ENCODE measurements at regions not wholly inside any gene's neighbourhood (a gene's known extent, or its start where the extent isn't known, plus 50 kb on each side); places are given as distances from the start of the nearest gene placed in this dataset.

DNA sequence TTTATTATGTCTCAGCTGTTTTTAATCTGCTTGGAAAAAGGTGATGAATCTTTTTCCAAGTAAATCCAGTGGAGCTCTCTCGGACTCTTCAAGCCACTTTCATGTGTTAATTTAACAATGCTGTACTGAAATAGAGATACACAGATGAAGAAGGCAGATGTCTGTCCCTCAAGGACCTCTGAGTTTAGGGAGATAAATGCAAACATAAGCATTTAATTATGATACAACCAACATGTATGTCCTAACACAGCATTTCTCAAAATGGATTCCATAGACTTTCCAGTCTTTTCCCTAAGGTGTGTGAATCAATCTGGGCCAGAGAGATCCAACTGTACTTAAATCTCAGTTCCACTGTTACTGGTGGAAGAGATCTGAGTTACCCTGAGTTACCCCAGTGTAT, 262.4 kb downstream of the RND3 start:
- no peaks in the 10 kb centered on the region for H3K36me3 ChIP-seq (ENCODE audit: control insufficient read depth in 2 of 2, extremely low read depth in 1 of 2, insufficient read depth in 2 of 2, low read length in 2 of 2)
- no peaks in the 10 kb centered on the region for H3K9me1 ChIP-seq (replicated peaks; ENCODE audit: control insufficient read depth, extremely low read depth, insufficient read depth, low read length)
- intact Hi-C loops (cut with micrococcal nuclease), result no loop called here
- no peak overlapping the region for H3K4me3 ChIP-seq (replicated peaks in 1 of 3; ENCODE audit: insufficient read depth in 1 of 3, low read depth in 1 of 3, low read length in 3 of 3)
- no peak overlapping the region for H3K4me2 ChIP-seq (ENCODE audit: insufficient read depth, low read length)
- H3K4me1 ChIP-seq (ENCODE audit: control insufficient read depth, extremely low read depth, insufficient read depth, low read length), result peaks cover 6% of the 10 kb centered on the region
- DNase-seq (ENCODE audit: low read depth, low spot score) (no peak), FAIRE-seq (no peak)
- no peak overlapping the region for H2AFZ ChIP-seq (ENCODE audit: low read depth, low read length)
- dilution Hi-C loops (cut with MboI; ENCODE audit: extremely low pct_ligation_motif_present, low sequenced_read_pairs), result no loop called here
- no peaks in the 10 kb centered on the region for H3K9me3 ChIP-seq (replicated peaks; ENCODE audit: control insufficient read depth, insufficient read depth, low read length)
- no peaks in the 10 kb centered on the region for H4K20me1 ChIP-seq (replicated peaks; ENCODE audit: control insufficient read depth, extremely low read depth, insufficient read depth, low read length)
- no TSS peak for BruUV-seq (replicated peaks)
- no peak overlapping the region for H3K27ac ChIP-seq (ENCODE audit: insufficient read depth, low read depth, low read length)
- H3K9ac ChIP-seq (replicated peaks; ENCODE audit: extremely low read depth, insufficient read depth, low read length), result no peak overlapping the region
- POLR2A ChIA-PET, result no interaction called here
- H3K79me2 ChIP-seq (ENCODE audit: control insufficient read depth, insufficient read depth, low read length), result no peaks in the 10 kb centered on the region
- CTCF ChIA-PET, result no interaction called here
- H3K27me3 ChIP-seq (ENCODE audit: control insufficient read depth in 2 of 2, insufficient read depth in 2 of 2, low read length in 2 of 2), result no peaks in the 10 kb centered on the region
- TF ChIP-seq EZH2 (IDR thresholded peaks at IDR 0.05; ENCODE audit: borderline replicate concordance, low read depth, low read length, severe bottlenecking), result no peak
- TF ChIP-seq POLR2A (IDR thresholded peaks at IDR 0.05; ENCODE audit: low read depth, low read length), result no peak

DNA sequence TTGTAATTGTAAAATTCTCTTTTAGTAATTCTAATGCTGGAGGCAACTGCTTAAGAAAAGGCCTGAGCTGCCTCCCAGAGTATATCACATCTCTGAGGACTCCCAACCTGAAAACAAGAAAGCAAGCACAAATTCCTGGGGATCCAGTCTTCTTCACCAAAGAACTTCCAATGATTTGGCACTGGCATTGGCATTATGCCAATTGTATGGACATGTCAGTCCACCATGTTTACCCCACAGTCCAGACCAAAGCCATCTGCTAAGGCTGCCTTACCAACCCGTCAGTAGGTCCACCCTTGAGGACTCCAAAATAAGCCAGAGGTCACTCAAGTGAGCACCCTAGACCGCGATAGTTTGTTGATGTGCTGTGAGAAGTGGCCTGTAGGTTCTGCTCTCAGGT, 263.1 kb downstream of the RND3 start:
- Histone ChIP-seq H2AFZ (ENCODE audit: low read depth, low read length) (no peak overlapping the region), H3K9me3 (replicated peaks; ENCODE audit: control insufficient read depth, insufficient read depth, low read length) (no peaks in the 10 kb centered on the region), H3K4me3 (replicated peaks in 1 of 3; ENCODE audit: insufficient read depth in 1 of 3, low read depth in 1 of 3, low read length in 3 of 3) (no peak overlapping the region), H3K9ac (replicated peaks; ENCODE audit: extremely low read depth, insufficient read depth, low read length) (no peak overlapping the region), H3K4me2 (ENCODE audit: insufficient read depth, low read length) (no peak overlapping the region), H3K4me1 (ENCODE audit: control insufficient read depth, extremely low read depth, insufficient read depth, low read length) (peaks cover 6% of the 10 kb centered on the region), H3K27ac (ENCODE audit: insufficient read depth, low read depth, low read length) (no peak overlapping the region), H4K20me1 (replicated peaks; ENCODE audit: control insufficient read depth, extremely low read depth, insufficient read depth, low read length) (no peaks in the 10 kb centered on the region), H3K27me3 (ENCODE audit: control insufficient read depth in 2 of 2, insufficient read depth in 2 of 2, low read length in 2 of 2) (no peaks in the 10 kb centered on the region), H3K79me2 (ENCODE audit: control insufficient read depth, insufficient read depth, low read length) (no peaks in the 10 kb centered on the region), H3K36me3 (ENCODE audit: control insufficient read depth in 2 of 2, extremely low read depth in 1 of 2, insufficient read depth in 2 of 2, low read length in 2 of 2) (no peaks in the 10 kb centered on the region), H3K9me1 (replicated peaks; ENCODE audit: control insufficient read depth, extremely low read depth, insufficient read depth, low read length) (no peaks in the 10 kb centered on the region)
- TF ChIP-seq JUN (IDR thresholded peaks at IDR 0.05; ENCODE audit: borderline replicate concordance, insufficient read depth, insufficient read length, low read depth) (no peak), GATA2 (IDR thresholded peaks at IDR 0.05; ENCODE audit: insufficient read depth, insufficient read length, low read depth, low read length) (no peak), POLR2A (IDR thresholded peaks at IDR 0.05; ENCODE audit: low read depth, low read length) (no peak), FOS (IDR thresholded peaks at IDR 0.05; ENCODE audit: borderline replicate concordance, insufficient read depth, low read length) (no peak), EZH2 (IDR thresholded peaks at IDR 0.05; ENCODE audit: borderline replicate concordance, low read depth, low read length, severe bottlenecking) (no peak), MYC (IDR thresholded peaks at IDR 0.05; ENCODE audit: low read depth, low read length) (no peak), POLR2AphosphoS5 (IDR thresholded peaks at IDR 0.05; ENCODE audit: insufficient read depth, low read depth, low read length) (no peak)
- TF ChIP-seq, protein P1, sequence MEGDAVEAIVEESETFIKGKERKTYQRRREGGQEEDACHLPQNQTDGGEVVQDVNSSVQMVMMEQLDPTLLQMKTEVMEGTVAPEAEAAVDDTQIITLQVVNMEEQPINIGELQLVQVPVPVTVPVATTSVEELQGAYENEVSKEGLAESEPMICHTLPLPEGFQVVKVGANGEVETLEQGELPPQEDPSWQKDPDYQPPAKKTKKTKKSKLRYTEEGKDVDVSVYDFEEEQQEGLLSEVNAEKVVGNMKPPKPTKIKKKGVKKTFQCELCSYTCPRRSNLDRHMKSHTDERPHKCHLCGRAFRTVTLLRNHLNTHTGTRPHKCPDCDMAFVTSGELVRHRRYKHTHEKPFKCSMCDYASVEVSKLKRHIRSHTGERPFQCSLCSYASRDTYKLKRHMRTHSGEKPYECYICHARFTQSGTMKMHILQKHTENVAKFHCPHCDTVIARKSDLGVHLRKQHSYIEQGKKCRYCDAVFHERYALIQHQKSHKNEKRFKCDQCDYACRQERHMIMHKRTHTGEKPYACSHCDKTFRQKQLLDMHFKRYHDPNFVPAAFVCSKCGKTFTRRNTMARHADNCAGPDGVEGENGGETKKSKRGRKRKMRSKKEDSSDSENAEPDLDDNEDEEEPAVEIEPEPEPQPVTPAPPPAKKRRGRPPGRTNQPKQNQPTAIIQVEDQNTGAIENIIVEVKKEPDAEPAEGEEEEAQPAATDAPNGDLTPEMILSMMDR (IDR thresholded peaks at IDR 0.05; ENCODE audit: extremely low read depth in 1 of 2, insufficient read depth in 1 of 2, low read depth in 1 of 2, low read length in 2 of 2), result no peak
- TF ChIP-seq, protein P2, sequence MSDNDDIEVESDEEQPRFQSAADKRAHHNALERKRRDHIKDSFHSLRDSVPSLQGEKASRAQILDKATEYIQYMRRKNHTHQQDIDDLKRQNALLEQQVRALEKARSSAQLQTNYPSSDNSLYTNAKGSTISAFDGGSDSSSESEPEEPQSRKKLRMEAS (IDR thresholded peaks at IDR 0.05; ENCODE audit: insufficient read depth, insufficient read length), result no peak
- intact Hi-C loops (cut with micrococcal nuclease), result no loop called here
- FAIRE-seq, result no peak
- CTCF ChIA-PET, result no interaction called here
- BruUV-seq (replicated peaks), result no TSS peak
- no peak for DNase-seq (ENCODE audit: low read depth, low spot score)
- POLR2A ChIA-PET, result no interaction called here
- dilution Hi-C loops (cut with MboI; ENCODE audit: extremely low pct_ligation_motif_present, low sequenced_read_pairs), result no loop called here
